C4-2B (cell line): ENCODE measurements at regions not wholly inside any gene's neighbourhood (a gene's known extent, or its start where the extent isn't known, plus 50 kb on each side); places are given as distances from the start of the nearest gene placed in this dataset.

Experiments used
- CTCF ChIP-seq: fragments of 450-650 bp; conservative IDR thresholded peaks from 2 replicates; pipeline ENCODE4 v1.5.1; 2017; ENCODE audit warnings: mild to moderate bottlenecking
- ZFX ChIP-seq: fragments of 450-650 bp; IDR thresholded peaks from 2 replicates; pipeline ENCODE4 v1.6.1; 2017

DNA sequence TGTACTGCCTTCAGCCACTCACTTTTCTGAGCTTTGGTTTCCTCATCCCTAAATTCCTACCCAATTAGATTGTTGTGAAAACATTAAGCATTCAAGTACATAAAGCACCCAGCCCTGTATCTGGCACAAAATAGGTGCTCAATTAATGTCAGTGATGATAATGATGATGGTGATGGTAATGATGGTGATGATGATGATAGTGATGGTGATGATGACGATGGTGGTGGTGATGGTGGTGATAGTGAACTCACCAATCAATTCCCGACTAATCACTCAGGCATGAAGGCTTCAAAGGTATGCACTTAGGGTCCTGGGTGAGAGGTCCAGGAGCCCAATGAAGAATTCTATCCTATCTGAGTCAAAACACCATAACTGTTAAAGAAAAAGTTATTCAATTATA is 383.5 kb downstream of the MATN1 start:
- TF ChIP-seq CTCF = no peak
- TF ChIP-seq ZFX = no peak
